HS-5 (cell line): ENCODE measurements at regions not wholly inside any gene's neighbourhood (a gene's known extent, or its start where the extent isn't known, plus 50 kb on each side); places are given as distances from the start of the nearest gene placed in this dataset.

Experiments used
- DNase-seq: peaks from one replicate; pipeline ENCODE4 v3.0.0-alpha.2; 2012; ENCODE audit warnings: low read depth

DNA sequence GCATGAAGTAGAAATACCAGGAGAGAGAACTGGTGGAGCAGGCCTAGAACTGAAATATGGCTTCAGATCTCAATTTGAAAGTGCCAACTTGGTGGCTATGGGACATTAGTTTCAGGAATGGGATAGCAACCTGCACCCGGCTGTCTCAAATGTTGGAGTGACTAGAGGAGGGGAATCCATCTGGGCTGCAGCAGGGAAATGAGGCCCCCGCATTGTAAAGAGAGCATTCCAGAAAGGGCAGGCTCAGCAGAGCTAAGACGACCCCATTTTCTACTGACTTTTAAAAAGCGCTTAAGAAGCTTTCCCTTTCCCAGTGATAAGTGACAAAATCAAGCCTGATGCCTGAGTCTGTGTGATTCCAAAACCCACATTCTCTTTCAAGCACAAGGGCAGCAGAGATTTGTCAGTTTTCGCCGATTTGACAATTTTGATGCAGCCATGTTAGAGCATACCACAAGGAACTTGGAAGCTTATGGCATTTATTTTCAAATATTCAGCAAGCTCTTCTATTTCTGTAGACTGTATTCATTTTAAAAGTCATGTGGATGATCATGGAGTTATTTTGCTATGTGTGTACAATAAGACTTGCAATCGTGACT lies 119.8 kb upstream of the ARHGAP28 start:
- no peak for DNase-seq

DNA sequence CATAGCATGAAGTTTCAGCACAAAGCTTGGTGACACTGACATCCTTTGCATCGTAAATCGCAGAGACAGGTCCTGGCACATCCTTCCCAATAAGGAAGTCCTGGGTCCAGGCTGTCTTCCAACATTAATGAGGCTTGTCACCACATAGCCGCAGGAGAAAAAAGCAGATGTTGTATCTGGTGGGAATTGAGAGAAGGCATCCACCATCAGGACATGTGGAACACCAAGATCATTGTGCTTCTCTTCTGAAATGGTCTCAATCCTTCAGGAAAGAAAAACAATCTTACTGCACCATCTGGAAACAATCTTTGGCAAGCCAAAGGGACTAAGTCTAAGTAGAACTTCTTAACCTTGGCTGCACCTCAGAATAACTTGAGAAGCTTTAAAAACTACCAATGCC lies 119.0 kb upstream of the ARHGAP28 start:
- DNase-seq, result no peak

DNA sequence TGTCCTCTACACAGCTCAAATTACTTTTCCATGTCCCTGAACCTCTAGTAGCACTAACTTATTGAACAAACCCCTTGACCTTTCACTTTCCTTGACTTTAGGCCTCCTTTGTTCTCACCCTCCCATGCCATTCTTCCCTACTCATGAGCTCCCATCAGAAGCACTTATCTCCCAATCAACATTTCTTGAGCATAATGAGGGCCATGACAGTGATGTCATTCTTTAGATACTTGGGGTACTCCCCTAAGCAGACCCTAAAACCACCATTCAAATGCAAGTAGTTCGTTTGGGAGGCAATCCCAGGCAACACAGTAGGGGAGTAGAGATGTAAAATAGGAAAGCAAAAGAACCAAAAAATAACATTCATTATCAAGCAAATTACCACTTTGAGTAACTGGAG lies 115.9 kb upstream of the ARHGAP28 start:
- no peak for DNase-seq

DNA sequence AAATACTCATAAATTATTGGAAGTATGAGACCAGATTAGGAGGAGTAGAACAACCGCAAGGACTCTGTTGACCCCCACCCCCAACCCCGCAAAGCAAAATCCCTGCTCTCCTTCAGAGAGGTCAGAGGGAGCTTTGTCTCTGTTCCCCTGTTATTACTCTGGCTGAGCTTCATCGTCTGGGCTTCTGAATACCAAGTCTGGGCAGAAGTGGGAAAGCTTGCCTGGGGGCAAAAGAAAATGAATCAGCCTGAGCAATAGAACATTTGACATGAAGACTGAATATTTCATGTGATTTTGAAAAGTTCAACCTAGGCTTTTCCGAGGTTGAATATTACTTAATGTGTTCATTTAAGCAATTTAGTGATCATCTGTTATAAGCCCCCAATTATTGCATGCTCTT lies 114.6 kb upstream of the ARHGAP28 start:
- no peak for DNase-seq

DNA sequence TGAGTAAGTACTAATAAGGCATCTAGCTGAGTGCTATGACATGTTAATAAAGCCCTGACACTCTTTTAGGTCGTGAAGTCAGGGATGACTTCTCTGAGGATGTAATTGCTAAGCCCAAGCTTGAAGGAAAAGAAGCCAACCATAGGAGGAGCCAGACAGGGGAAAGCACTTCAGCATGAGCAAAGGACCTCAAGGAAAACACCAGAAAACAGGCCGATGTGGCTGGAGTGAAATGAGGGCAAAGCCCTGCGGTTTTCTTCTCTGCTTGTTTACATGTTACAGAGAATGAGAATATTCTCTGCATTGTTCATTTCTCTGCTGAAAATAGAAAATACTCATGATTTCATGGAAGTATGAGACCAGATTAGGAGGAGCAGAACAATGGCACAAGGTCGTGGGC lies 112.5 kb upstream of the ARHGAP28 start:
- DNase-seq, result no peak

DNA sequence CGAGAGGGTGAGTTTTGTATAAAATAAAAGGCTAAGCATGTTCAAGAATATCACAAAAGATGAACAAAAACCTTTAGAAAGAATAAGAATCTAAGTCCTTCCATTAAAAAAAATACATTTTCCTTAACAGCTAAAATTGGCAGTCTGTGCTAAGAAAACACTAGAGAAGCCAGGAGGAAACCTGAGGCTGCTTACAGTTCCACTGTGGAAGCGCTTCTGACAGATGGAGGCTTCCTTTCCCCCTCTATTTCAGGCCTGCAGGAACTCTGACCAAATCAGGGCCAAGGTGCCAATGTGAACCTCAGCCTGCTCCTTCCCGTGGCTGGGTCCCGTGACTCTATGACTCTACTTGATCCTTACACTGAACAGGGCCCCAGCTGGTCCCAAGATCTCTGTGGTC lies 108.1 kb upstream of the ARHGAP28 start:
- no peak for DNase-seq

DNA sequence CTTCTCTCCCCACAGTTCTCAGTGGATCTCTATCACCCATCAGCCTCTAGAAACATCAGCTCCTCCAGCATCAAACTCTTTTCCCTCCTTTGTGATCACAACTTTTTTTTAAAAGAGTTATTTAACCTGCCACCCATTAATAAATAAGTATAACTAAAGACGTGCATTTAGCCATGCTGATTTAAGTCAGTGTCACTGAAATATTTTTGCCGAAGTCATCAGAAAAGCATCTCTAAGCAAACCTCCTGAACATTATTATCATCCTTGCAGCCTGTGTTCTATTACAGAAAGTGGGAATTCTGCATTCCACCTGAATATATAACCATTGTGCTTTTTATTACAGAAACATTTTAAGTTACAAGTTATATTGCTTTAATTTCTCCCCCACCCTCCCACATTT lies 106.2 kb upstream of the ARHGAP28 start:
- DNase-seq, result no peak

DNA sequence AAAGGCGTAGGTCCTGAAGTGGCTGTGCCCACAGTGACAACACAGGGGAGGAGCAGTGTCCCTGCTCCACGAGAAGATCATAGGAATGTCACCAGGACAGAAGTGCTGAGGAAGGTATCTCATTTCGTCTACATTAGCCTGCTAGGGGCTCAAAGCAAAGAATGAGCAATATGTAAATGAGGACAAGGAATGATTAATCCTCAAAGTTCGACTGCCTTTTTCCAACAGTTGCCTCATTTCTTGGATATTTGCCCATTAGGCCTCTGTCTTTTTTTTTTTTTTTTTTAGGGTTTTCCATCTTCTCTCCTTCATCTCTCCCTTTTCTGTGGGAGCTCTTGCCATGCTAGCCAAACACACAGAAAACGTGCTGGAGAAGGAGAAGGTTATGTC lies 105.2 kb upstream of the ARHGAP28 start:
- no peak for DNase-seq

DNA sequence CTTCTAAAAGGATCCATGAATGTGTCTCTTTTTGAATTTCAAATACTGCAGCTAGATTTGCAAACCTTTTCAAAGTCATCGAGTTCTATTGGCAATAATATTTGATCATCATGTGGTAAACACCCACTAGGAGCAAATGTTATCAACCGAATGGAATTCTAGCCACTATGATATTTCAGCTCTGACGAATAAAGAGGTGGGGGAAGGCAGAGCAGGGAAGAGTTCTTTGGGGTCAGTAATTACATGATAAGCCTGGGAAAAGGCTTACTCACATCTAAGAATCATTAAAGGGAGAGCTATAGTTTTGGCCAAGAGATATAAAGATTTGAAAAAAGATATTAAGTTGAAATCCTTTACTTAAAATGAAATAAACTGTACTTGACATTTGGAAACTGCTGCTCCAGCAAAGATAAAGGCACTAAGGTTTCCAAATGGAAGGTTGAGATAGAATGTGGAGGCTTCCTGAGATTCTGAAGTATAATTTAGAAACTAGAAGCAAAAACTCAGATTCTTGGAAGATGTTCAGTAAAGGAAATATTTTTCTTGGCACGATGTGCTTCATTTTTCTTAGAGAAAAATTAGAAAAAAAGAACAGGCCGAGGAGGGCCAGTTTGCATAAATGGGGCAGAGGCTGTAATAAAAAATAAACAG lies 104.7 kb upstream of the ARHGAP28 start:
- DNase-seq, result peak; percentile 86

DNA sequence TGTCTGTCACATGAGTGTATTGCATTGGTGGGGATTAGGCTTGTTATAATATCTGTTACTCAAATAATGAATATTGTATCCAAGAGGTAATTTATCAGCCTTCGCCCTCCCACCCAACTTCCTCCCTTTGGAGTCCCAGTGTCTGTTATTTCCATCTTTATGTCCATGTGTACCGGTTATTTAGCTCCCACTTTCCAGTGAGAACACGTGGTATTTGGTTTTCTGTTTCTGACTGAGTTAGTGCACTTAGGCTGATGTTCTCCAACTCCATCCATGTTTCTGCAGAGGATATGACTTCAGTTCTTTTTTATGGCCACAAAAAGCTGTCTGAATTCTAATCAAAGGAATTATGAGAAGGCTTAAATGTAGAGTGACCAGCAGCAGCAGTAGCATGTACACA lies 104.0 kb upstream of the ARHGAP28 start:
- DNase-seq, result no peak

DNA sequence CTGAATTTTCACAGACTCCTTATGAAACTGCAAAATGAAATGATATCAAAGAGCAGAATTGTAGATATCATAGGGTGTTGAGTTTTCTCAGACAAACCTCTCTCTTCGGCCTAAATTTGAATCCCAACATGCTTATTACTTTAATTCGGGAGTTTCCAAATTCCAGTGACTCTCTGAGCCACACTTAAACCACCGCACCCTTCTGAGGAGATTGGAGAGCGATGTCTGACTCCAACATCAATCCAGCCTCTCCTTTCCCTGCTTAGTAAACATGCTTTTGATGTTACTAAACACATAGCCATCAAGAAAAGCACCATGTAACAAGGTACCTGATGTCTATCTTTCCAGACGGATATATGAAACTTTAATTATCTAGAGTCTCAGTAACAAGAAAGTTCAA lies 103.1 kb upstream of the ARHGAP28 start:
- DNase-seq, result no peak

DNA sequence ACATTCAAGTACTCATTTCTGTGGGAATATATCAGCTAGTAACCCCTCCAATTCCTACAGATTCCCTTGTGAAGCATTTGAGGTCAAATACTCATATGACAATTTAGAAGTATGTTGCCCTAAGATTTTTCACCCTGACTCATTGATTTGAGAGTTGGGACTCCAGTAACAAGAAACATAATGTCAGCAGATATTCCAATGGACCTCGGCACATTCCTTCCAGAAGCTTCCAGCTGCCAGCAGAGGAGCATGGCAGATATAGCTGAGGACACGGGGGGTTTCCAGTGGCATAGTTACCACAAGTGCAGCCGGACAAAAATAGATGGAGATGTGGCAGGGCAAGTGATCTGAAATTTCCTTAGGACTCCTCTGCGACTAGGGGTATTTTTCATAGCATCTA lies 101.9 kb upstream of the ARHGAP28 start:
- peak; percentile 49 for DNase-seq

DNA sequence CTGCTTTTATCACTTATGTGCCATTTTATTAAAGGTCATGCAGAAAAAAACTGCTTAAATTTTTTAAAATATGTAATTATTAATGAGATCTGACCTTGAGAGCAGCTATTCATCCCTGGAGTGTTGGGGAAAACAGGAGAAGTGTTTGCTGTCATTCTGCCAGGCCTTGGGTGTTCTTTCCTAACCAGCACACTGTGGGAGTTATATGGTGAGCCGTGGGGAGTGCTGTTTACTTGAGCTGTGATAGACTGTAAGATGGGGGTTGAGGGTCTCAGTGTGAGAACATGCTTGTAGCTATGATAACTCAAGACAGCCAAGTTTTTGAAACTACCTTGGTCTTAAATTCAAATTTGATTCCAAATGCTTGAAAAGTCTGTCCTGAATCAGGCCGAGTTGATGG lies 101.3 kb upstream of the ARHGAP28 start:
- DNase-seq, result no peak

DNA sequence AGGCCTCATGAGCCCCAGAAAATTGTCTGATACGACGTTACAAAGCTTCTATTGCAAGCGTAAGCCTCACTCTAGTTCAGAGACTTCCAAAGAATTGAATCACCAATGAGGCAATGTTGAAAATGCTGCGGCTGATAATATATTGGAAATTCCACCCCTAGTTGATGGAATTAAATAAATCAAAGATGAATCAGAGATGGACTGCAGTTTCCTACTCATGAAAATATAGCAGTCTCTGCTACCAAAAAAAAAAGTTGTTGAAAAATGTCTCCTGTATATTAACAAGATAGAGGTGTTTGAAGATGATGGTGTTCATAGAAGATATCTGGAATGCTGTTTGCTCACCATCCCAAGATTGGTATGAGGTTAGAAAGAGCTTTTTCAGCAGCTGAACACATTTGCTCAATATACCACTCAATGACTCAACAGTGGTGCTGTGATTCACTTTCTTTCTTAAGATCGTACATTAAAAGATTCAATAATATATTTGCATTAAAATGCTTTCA lies 99.8 kb upstream of the ARHGAP28 start:
- peak; percentile 84 for DNase-seq

DNA sequence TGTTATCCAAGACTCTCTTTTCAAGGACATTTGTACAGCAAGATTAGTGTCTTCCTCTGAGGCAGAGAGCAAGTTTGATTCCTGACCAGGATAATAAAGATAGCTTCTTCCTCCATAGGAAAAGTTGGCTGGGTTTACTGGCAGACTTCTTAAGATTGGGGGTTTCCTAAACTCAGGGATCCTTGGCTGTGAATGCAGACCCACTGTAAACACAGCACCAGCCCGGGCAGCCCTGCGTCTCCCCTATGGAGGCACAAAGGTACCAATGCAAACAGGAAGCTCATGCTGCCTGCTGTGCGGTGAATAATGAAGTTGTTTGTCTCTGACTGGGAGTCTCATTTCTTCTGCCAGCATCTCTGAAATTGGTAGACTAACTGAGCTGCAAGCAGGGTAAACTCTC lies 96.2 kb upstream of the ARHGAP28 start:
- DNase-seq, result no peak

DNA sequence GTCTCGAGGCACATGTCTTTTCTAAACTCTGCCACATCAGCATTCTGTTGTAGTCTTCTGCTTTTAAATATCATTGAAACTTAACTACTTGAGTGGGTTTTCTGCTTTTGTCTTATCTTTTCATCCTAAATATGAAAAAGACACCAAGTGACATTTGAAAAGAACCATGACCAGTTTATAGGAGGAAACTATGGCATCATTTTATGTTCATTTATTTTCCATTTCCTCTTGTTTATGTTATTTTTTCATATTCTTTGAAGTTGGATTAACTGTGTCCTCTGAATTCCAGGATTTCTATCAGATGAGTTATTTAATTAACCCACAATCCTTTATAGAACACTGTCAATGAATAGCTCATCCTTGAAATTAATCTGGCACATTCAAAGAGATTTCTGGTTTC lies 93.4 kb upstream of the ARHGAP28 start:
- no peak for DNase-seq

DNA sequence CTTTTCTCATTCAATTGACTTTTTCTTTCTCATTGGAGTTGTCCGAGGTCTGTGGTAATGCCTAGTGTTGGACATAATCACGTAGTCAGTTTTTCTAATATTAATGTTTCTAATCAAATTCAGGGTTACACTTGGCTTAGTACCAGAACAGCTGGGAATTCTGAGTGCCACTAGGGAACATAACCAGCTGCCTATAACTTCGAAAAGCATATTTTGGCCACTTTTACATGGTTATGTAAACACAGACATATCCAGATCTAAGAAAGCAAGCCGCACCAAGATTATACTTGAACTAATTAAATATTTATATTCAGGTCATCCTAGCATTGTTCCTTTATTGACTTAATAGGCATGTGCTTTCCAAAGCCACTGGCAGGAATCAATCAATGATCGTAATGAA lies 91.1 kb upstream of the ARHGAP28 start:
- no peak for DNase-seq

DNA sequence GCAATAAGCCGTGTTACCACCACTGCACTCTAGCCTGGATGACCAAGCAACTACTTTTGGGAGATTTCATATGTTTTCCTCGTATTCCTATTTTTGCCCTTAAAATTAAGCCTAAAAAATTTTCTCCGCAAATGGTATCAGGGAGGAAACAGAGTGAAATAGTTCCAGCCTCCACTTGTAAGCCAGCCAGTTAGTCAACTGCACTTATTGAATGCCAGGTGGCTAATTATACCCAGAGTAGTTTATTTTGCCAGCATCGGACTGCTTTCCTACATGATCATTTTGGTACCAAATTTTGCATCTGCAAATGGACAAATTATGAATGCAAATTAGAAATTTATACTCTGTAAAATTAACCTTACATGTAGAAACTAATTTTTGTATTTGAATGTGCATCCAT lies 90.2 kb upstream of the ARHGAP28 start:
- no peak for DNase-seq

DNA sequence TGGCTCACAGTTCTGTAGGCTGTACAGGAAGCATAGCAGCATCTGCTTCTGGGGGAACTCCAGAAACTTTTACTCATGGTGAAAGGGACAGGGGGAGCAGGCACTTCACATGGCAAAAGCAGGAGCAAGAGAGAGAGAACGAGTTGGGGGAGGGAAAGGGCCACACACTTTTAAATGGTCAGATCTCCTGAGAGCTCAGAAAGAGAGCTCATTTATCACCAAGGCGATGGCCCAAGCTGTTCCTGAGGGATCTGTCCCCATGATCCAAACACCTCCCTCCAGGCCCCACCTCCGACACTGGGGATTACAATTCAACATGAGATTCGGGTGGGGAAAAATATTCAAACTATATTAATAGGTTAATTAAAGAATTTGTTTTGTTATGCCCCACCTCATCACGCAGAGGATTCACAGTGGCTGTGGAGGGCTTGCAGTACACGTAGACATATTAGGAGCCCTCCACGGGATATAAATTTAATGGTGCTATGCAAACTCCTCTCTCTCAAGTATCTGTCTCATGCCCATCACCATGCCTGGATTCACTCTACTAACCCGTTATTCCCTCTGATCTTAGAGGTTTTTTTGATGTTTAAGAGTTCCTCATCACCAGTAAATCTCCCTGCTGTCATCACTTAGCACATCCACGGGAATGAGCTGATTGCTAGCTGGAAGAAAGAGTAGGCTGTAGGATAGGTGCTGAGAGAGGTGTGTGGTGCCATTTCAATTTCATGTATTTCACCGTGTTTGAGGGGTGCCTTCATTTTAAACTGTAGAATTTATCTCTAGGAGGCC lies 84.5 kb upstream of the ARHGAP28 start:
- DNase-seq, result no peak

DNA sequence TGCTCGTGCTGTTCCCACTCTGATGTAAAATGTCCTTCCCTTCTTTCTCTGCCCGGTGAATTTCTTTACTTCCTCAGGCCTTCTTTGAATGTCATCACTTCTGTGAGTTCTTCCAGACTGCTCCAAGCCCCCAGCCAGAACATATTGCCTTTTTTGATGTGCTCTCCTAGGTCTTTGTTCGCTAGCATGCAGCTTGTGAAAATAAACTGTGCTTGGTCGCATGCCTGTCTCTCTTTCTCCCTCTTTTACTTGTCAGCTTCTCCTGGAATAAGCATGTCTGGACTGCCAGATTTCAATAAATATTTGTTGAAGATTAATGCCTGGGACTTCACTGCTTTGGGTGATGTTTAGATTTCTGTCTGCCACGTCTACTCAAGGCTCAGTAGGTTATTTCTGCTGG lies 82.7 kb upstream of the ARHGAP28 start:
- no peak for DNase-seq

DNA sequence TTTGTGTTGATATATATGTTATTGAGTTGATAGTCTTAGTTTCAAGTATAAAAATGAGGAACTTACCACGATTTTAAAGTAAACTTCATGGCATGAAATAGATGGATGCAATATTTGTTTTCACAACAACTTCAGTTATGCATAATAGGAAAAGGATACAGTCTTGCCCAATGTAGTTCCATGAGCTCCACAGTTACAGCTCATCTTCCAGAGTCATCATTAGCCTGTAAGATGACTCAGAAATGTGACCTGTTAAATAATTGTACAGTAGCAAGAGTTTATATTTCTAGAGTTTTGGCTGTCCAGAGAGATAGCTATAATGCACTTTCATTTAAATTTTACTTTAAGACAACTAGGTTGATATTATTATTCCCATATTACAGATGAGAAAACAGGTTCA lies 80.9 kb upstream of the ARHGAP28 start:
- no peak for DNase-seq

DNA sequence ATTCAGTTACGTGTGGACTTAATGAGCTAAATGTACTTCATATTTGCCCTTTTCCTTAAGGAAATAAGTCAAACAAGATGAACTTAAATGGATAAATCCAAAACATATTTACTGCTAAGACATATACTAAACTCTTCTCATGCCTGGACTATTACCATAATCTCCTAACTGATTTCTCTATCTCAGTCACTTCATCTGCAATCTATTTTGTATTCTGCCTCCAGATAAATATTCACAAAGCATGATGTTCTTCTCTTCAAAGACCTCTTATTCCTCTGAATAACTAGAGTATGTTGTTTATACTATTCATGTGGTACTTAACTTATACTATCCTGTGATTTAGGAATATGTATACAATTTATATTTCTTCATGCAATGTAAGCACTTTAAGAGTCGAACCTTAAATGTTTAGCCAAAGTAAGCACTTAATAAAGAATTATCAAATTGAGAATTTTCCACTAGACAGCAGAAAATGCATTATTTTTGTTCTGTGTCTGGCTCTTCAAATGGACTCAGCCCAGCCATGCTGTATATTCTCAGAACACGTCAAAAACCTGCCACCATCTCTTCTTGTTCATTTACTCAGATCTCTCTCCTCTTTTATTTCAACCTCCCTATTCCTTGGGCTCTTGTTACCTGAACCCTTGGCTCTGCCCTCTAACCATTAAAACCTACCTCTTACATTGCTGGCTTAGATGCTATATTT lies 79.9 kb upstream of the ARHGAP28 start:
- no peak for DNase-seq

DNA sequence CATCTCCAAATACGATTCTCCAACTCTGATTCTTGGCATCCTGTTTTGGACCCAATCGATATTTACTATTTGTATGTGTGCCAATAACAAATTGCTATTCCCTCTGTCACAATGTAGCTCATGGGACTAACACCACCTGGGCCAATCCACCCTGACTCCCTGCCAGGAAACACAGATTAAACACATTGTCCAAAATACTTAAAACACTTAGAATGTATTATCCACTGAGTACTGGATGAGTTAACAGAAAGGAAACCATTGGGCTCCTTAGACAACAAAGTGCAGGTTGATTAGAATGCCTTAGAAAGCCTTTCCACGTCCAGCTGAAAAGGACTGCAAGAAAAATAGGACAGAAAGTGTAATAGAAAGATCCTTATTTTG lies 79.4 kb upstream of the ARHGAP28 start:
- DNase-seq, result no peak
